HCT116 (cell line): ENCODE measurements at regions not wholly inside any gene's neighbourhood (a gene's known extent, or its start where the extent isn't known, plus 50 kb on each side); places are given as distances from the start of the nearest gene placed in this dataset.
A peak's percentile ranks its signal among the peaks of the same experiment; 100 is the strongest.
"Not testable (repeated sequence)": the region's sequence is repeated elsewhere in the genome, so short reads cannot be mapped to it uniquely, and the experiment has no call there.

Experiments used
- ATAC-seq: fragments of 200-7000 bp; cut with Tn5 transposase; 2 replicates; pipeline ENCODE4 v1.9.1; 2020; ENCODE audit warnings: mild to moderate bottlenecking, moderate library complexity
- BruUV-seq: library from RNA; stranded (reverse); fragments of 400-500 nt; replicated peaks from 2 replicates; lab custom pipeline; 2021; lab: Mats Ljungman, UMichigan
- CTCF ChIA-PET: fragments of 300-600 bp; sonication (Branson Sonifier 250); formaldehyde crosslinking; loops from one replicate; lab custom pipeline; 2021; ENCODE audit warnings: antibody characterized with exemption; lab: Charles Lee
- POLR2A ChIA-PET: fragments of 300-600, 350-600 bp; sonication (Branson Sonifier 250); formaldehyde crosslinking; loops from one replicate; lab custom pipeline; 2021; ENCODE audit warnings: antibody characterized with exemption; lab: Charles Lee
- RAD21 ChIA-PET, 2 experiments: fragments of 300-600 bp; sonication (Branson Sonifier 250); formaldehyde crosslinking; loops; one replicate each; lab custom pipeline; 2023; ENCODE audit warnings: low total read pairs in 2 of 2; ENCODE audit not compliant: uncharacterized antibody in 2 of 2, unreplicated experiment in 2 of 2, low non-redundant PET in 1 of 2; lab: Charles Lee
- DNase-seq: peaks from one replicate; pipeline ENCODE4 v3.0.0-alpha.2; 2010; ENCODE audit warnings: low read depth, low spot score
- H2AFZ ChIP-seq: fragments of 200-600 bp; shearing (Covaris generic), sonication (generic); 2 replicates; pipeline ENCODE4 v1.6.1; 2017; ENCODE audit warnings: low read depth, mixed run types, mixed read lengths, antibody characterized with exemption, low read length; ENCODE audit not compliant: poor library complexity, severe bottlenecking
- H3K27ac ChIP-seq: 2 replicates; pipeline ENCODE4 v1.5.1; 2012; ENCODE audit warnings: low read depth, low read length
- H3K27me3 ChIP-seq: fragments of 200-600 bp; sonication (generic); 2 replicates; pipeline ENCODE4 v1.6.1; 2016; ENCODE audit warnings: mixed run types, low read length, mixed read lengths; ENCODE audit not compliant: insufficient read depth
- H3K36me3 ChIP-seq, 2 experiments: fragments of 200-500 bp in 1 of 2; fragments of 200-600 bp in 1 of 2; sonication (Bioruptor generic) in 1 of 2; sonication (generic) in 1 of 2; 2 replicates each; pipeline versions ENCODE4 v1.5.1 to v1.6.1; 2014 to 2016; ENCODE audit warnings: low read length in 2 of 2, inconsistent platforms in 1 of 2, mixed read lengths in 1 of 2, mixed run types in 1 of 2; ENCODE audit not compliant: insufficient read depth in 2 of 2, control insufficient read depth in 1 of 2
- H3K4me1 ChIP-seq, 2 experiments: fragments of 200-600 bp in 1 of 2; sonication (generic) in 1 of 2; 2 replicates each; pipeline versions ENCODE4 v1.5.1 to v1.6.1; 2012 to 2017; ENCODE audit warnings: low read length in 2 of 2, inconsistent platforms in 1 of 2, mild to moderate bottlenecking in 1 of 2, mixed read lengths in 1 of 2, mixed run types in 1 of 2, moderate library complexity in 1 of 2; ENCODE audit not compliant: insufficient read depth in 2 of 2, control insufficient read depth in 1 of 2
- H3K4me2 ChIP-seq: fragments of 200-600 bp; sonication (generic); 2 replicates; pipeline ENCODE4 v1.6.1; 2017; ENCODE audit warnings: mixed run types, low read length, mixed read lengths
- H3K4me3 ChIP-seq, 2 experiments: fragments of 200-600 bp in 1 of 2; sonication (generic) in 1 of 2; replicated peaks in 1 of 2; 2 replicates each; pipeline ENCODE4 v1.5.1; 2011 to 2016; ENCODE audit warnings: low read length in 2 of 2, control low read depth in 1 of 2, low read depth in 1 of 2, mild to moderate bottlenecking in 1 of 2, mixed read lengths in 1 of 2, mixed run types in 1 of 2
- H3K79me2 ChIP-seq: fragments of 200-600 bp; sonication (generic); 2 replicates; pipeline ENCODE4 v1.6.1; 2017; ENCODE audit warnings: mild to moderate bottlenecking, mixed run types, low read length, moderate library complexity, mixed read lengths; ENCODE audit not compliant: insufficient read depth
- H3K9ac ChIP-seq: fragments of 200-600 bp; sonication (generic); 2 replicates; pipeline ENCODE4 v1.6.1; 2016; ENCODE audit warnings: low read length, mixed read lengths
- H3K9me2 ChIP-seq: fragments of 200-600 bp; sonication (generic), shearing (Covaris generic); 2 replicates; pipeline ENCODE4 v1.6.1; 2017; ENCODE audit warnings: mixed run types, mild to moderate bottlenecking, moderate library complexity; ENCODE audit not compliant: insufficient read depth
- H3K9me3 ChIP-seq, 2 experiments: fragments of 200-500 bp in 1 of 2; fragments of 200-600 bp in 1 of 2; sonication (Bioruptor generic) in 1 of 2; sonication (generic) in 1 of 2; 2 replicates each; pipeline ENCODE4 v1.6.1; 2014 to 2017; ENCODE audit warnings: low read length in 2 of 2, mixed read lengths in 2 of 2, inconsistent platforms in 1 of 2, low read depth in 1 of 2, mild to moderate bottlenecking in 1 of 2, mixed run types in 1 of 2, moderate library complexity in 1 of 2; ENCODE audit not compliant: control insufficient read depth in 1 of 2, insufficient read depth in 1 of 2
- H4K20me1 ChIP-seq: fragments of 200-600 bp; sonication (generic), shearing (Covaris generic); 2 replicates; pipeline ENCODE4 v1.6.1; 2017; ENCODE audit warnings: mixed run types, mild to moderate bottlenecking, moderate library complexity; ENCODE audit not compliant: insufficient read depth
- ATF3 ChIP-seq: IDR thresholded peaks from 2 replicates; pipeline ENCODE4 v1.6.1; 2012
- CTCF ChIP-seq, 3 experiments: fragments of 200-600 bp in 1 of 3; sonication (generic) in 1 of 3; IDR thresholded peaks in 2 of 3; conservative IDR thresholded peaks in 1 of 3; 2 replicates each; pipeline ENCODE4 v1.5.1; 2012 to 2017; ENCODE audit warnings: low read depth in 2 of 3, low read length in 2 of 3, antibody characterized with exemption in 1 of 3, borderline replicate concordance in 1 of 3, control low read depth in 1 of 3, mild to moderate bottlenecking in 1 of 3, mixed read lengths in 1 of 3, mixed run types in 1 of 3, moderate library complexity in 1 of 3; ENCODE audit not compliant: insufficient read depth in 1 of 3
- ELF1 ChIP-seq: IDR thresholded peaks from 2 replicates; pipeline ENCODE4 v1.6.1; 2012; ENCODE audit warnings: low read depth, borderline replicate concordance
- FOSL1 ChIP-seq: IDR thresholded peaks from 2 replicates; pipeline ENCODE4 v1.6.1; 2012; ENCODE audit warnings: low read depth
- MAX ChIP-seq: IDR thresholded peaks from 2 replicates; pipeline ENCODE4 v1.6.1; 2012
- POLR2A ChIP-seq: IDR thresholded peaks from 2 replicates; pipeline ENCODE4 v1.7.0; 2011; ENCODE audit warnings: borderline replicate concordance; ENCODE audit not compliant: insufficient read depth, insufficient read length; ENCODE audit errors: extremely low read depth
- POLR2AphosphoS5 ChIP-seq: IDR thresholded peaks from 2 replicates; pipeline ENCODE4 v1.6.1; 2011; ENCODE audit warnings: mild to moderate bottlenecking, low read depth, low read length, moderate library complexity
- REST ChIP-seq: IDR thresholded peaks from 2 replicates; pipeline ENCODE4 v1.6.1; 2012; ENCODE audit warnings: low read depth
- SIN3A ChIP-seq: IDR thresholded peaks from 2 replicates; pipeline ENCODE4 v1.6.1; 2012; ENCODE audit warnings: low read depth
- SRF ChIP-seq: IDR thresholded peaks from 2 replicates; pipeline ENCODE4 v1.6.1; 2012; ENCODE audit warnings: low read depth
- ZFX ChIP-seq: fragments of 450-650 bp; IDR thresholded peaks from 2 replicates; pipeline ENCODE4 v1.6.1; 2017
- intact Hi-C: fragments of 100-400 bp; cut with micrococcal nuclease; formaldehyde crosslinking; loops from 2 replicates; pipeline ENCODE4 v1.10.0; 2022

GRCh38 chr5:85388770-85389169, 1004.1 kb upstream of the EDIL3 start (continued):
- TF ChIP-seq CTCF (IDR thresholded peaks at IDR 0.05 in 2 of 3, conservative IDR thresholded peaks at IDR 0.05 in 1 of 3; ENCODE audit: borderline replicate concordance in 1 of 3, insufficient read depth in 1 of 3, low read depth in 2 of 3, low read length in 2 of 3) (no peak), ATF3 (no peak)

- H3K27me3 ChIP-seq, H3K9ac ChIP-seq, H3K36me3 ChIP-seq, H3K9me2 ChIP-seq, H3K79me2 ChIP-seq, POLR2A ChIA-PET, H2AFZ ChIP-seq, H3K4me3 ChIP-seq, H4K20me1 ChIP-seq, BruUV-seq, RAD21 ChIA-PET, H3K4me2 ChIP-seq, H3K9me3 ChIP-seq, H3K4me1 ChIP-seq, ATAC-seq, DNase-seq, intact Hi-C loops, CTCF ChIA-PET, H3K27ac ChIP-seq: not testable (repeated sequence)
These were observed 1007.6 kb upstream of the EDIL3 start for GRCh38 chr5:85392309-85392708.

- BruUV-seq, result no TSS peak
- no peaks in the 10 kb centered on the region for H3K27me3 ChIP-seq
- no peak for ATAC-seq
- H3K9ac ChIP-seq, result no peak overlapping the region
- no peak for DNase-seq
- no peak overlapping the region for H3K27ac ChIP-seq
- TF ChIP-seq POLR2A, result no peak
- TF ChIP-seq REST, result no peak
- TF ChIP-seq ELF1, result no peak
- no peak for TF ChIP-seq SIN3A
- no peak for TF ChIP-seq ZFX
- TF ChIP-seq SRF, result no peak
- TF ChIP-seq POLR2AphosphoS5, result no peak
- TF ChIP-seq MAX, result no peak
- no peak for TF ChIP-seq FOSL1
- TF ChIP-seq, all 23 proteins: peak for 0
- no peaks in the 10 kb centered on the region for H3K9me3 ChIP-seq
- H4K20me1 ChIP-seq, result no peaks in the 10 kb centered on the region
- intact Hi-C loops, result no loop called here
- RAD21 ChIA-PET, result no interaction called here
- POLR2A ChIA-PET, result no interaction called here
- H3K4me2 ChIP-seq, result no peak overlapping the region
- H3K79me2 ChIP-seq, result no peaks in the 10 kb centered on the region
- CTCF ChIA-PET, result no interaction called here
- H3K4me1 ChIP-seq, result no peaks in the 10 kb centered on the region
- H2AFZ ChIP-seq, result peak overlapping the region; percentile 1
- no peak overlapping the region for H3K4me3 ChIP-seq
- H3K36me3 ChIP-seq, result no peaks in the 10 kb centered on the region
- no peaks in the 10 kb centered on the region for H3K9me2 ChIP-seq
These were observed 1010.8 kb upstream of the EDIL3 start for GRCh38 chr5:85395526-85395925.
